HS-27A (cell line): ENCODE measurements at regions not wholly inside any gene's neighbourhood (a gene's known extent, or its start where the extent isn't known, plus 50 kb on each side); places are given as distances from the start of the nearest gene placed in this dataset.

Source experiments
- DNase-seq: peaks from one replicate; pipeline ENCODE4 v3.0.0-alpha.2; 2012; ENCODE audit warnings: low read depth, missing footprints

DNA sequence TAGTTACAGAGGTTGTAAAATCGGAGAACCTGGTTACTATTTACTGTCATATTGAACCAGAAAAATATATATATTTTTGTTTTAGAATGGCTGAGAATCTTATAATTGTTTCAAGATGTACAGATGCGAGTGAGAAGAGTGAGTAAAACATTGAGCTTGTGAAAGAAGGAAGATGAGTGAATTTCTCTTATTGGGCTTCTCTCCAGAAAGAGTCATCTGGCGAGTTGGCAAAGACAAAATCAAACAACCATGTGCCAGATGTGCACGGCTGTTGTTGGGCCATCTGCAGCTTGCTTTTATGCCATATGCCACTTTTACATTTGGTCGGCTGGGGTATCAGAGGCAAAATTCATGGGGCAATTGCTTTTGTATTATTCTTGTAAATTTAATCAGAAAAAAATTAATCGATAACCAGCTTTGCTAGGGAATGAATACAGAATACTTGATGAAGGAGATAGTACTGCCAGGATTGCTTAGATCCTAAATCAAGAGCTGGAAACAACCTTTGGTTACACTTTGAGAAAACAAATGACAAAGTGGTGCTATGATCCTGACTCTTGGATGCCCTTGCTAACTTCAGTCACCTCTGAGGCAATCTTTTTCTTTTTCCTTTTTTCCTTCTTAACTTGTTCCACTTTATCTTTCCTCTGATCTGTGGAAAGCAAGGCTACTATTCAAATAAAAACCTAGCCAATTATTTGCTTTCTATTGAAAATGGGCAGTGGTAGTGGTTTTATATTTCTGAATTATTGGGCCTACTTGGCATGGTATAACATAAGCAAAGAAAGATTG, 97.1 kb upstream of the GRIK2 start:
- DNase-seq = no peak

DNA sequence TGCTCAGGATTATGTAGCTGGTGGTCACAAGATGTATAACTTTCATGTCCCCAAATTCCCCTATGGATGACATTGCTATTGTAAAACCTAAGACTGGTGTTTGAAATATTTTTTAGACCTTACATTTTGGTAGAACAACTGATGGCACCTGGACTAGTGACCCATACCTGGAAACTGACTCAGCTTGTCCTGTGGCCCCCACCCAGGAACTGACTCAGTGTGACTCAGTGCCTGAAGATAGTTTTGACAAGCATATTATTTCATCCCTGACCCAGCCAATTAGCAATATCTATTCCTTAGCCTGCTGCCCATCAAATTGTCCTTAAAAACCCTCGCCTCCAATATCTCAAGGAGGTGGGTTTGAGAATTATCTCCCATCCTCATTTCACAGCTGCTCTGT, 90.9 kb upstream of the GRIK2 start:
- no peak for DNase-seq

DNA sequence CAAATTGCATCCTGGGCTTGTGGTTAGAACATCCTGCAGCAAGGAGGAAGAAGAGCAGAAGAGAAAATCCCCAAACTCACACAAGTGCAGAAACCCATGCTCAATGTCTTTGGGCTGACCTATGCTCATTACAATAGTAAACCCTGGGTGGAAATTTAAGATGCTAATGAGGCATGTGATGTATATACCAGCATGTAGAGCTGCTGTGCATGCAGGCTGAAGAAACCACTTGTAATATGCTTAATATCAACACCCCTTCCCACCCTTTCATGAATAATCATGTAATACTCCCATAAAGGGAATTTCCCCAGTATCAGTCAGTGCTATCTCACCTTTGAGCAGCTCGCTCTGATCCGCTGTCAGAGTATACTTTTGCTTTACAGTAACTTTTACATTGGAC, 90.0 kb upstream of the GRIK2 start:
- no peak for DNase-seq

GRCh38 chr6:101312652-101313051, 80.9 kb upstream of the GRIK2 start:
- no peak for DNase-seq

GRCh38 chr6:101322921-101323320, 70.6 kb upstream of the GRIK2 start:
- DNase-seq = no peak

GRCh38 chr6:101326411-101326810, 67.1 kb upstream of the GRIK2 start:
- DNase-seq = no peak

GRCh38 chr6:101341926-101342325, 51.6 kb upstream of the GRIK2 start:
- DNase-seq = no peak
